ENCODE measurements at regions not wholly inside any gene's neighbourhood (a gene's known extent, or its start where the extent isn't known, plus 50 kb on each side); places are given as distances from the start of the nearest gene placed in this dataset.

DNA sequence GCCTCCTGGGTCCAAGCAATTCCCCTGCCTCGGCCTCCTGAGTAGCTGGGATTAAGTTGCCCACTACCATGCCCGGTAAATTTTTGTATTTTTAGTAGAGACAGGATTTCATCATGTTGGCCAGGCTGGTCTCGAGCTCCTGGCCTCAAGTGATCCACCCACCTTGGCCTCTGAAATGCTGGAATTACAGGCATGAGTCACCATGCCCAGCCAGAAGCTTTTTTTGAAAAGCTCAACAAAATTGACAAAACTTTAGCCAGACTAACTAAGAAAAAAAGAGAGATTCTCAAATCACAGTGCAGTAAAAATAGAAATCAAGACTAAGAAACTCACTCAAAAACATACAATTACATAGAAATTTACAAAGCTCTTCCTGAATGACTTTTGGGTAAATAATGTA is 420.6 kb downstream of the COL12A1 start:
- Histone ChIP-seq H3K27me3 (no peaks in the 10 kb centered on the region), H3K36me3 (replicated peaks in 1 of 2) (no peaks in the 10 kb centered on the region), H3K27ac (no peak overlapping the region), H3K4me1 (replicated peaks in 1 of 2) (no peaks in the 10 kb centered on the region), H3K9me3 (replicated peaks in 1 of 3) (no peaks in the 10 kb centered on the region), H3K4me3 (no peak overlapping the region)
- no peak for TF ChIP-seq CTCF (IDR thresholded peaks at IDR 0.05)
- no peak for TF ChIP-seq POLR2A (IDR thresholded peaks at IDR 0.05)
- intact Hi-C loops (cut with DNase I) = no loop called here
- WGBS, 4 donors = 54 to 67% (median 63%) methylated on average over 3 of the region's 3 CpGs
- DNase-seq = no peak

- Histone ChIP-seq H3K9me3 (replicated peaks in 1 of 3) (no peaks in the 10 kb centered on the region), H3K4me3 (no peak overlapping the region), H3K27me3 (no peaks in the 10 kb centered on the region), H3K4me1 (replicated peaks in 1 of 2) (no peaks in the 10 kb centered on the region), H3K27ac (no peak overlapping the region), H3K36me3 (replicated peaks in 1 of 2) (no peaks in the 10 kb centered on the region)
- no peak for DNase-seq
- TF ChIP-seq POLR2A (IDR thresholded peaks at IDR 0.05) = no peak
- no peak for TF ChIP-seq CTCF (IDR thresholded peaks at IDR 0.05)
- WGBS, 4 donors = 37 to 61% (median 51%) methylated on average over 1 of the region's 1 CpG
- intact Hi-C loops (cut with DNase I) = no loop called here
These were observed 423.5 kb downstream of the COL12A1 start for GRCh38 chr6:74782346-74782745.

- Histone ChIP-seq H3K36me3 (replicated peaks in 1 of 2) (no peaks in the 10 kb centered on the region), H3K27me3 (no peaks in the 10 kb centered on the region), H3K4me1 (replicated peaks in 1 of 2) (no peaks in the 10 kb centered on the region), H3K9me3 (replicated peaks in 1 of 3) (no peaks in the 10 kb centered on the region), H3K27ac (no peak overlapping the region), H3K4me3 (no peak overlapping the region)
- intact Hi-C loops (cut with DNase I) = no loop called here
- no peak for TF ChIP-seq CTCF (IDR thresholded peaks at IDR 0.05)
- no peak for TF ChIP-seq POLR2A (IDR thresholded peaks at IDR 0.05)
- DNase-seq = no peak
These were observed 425.0 kb downstream of the COL12A1 start for GRCh38 chr6:74780831-74781230.

GRCh38 chr6:74768738-74769137 is 437.1 kb downstream of the COL12A1 start:
- Histone ChIP-seq H3K4me1 (replicated peaks in 1 of 2) (no peaks in the 10 kb centered on the region), H3K27me3 (no peaks in the 10 kb centered on the region), H3K27ac (no peak overlapping the region), H3K36me3 (replicated peaks in 1 of 2) (no peaks in the 10 kb centered on the region), H3K4me3 (no peak overlapping the region), H3K9me3 (replicated peaks in 1 of 3) (peaks cover 0 to 5% (median 0%) of the 10 kb centered on the region in 3 donors)
- TF ChIP-seq CTCF (IDR thresholded peaks at IDR 0.05) = no peak
- intact Hi-C loops (cut with DNase I) = no loop called here
- no peak for DNase-seq
